Fibroblast of pulmonary artery (primary cell): ENCODE measurements at regions not wholly inside any gene's neighbourhood (a gene's known extent, or its start where the extent isn't known, plus 50 kb on each side); places are given as distances from the start of the nearest gene placed in this dataset.

Source experiments
- DNase-seq: peaks from one replicate; pipeline ENCODE4 v3.0.0-alpha.2; 2010; ENCODE audit warnings: low read depth
- H3K4me3 ChIP-seq: replicated peaks from 2 replicates; pipeline ENCODE4 v1.5.1; 2011; ENCODE audit warnings: low read depth, mild to moderate bottlenecking, control low read depth, low read length, moderate library complexity
- TF ChIP-seq, protein P1 (sequence below): IDR thresholded peaks from 2 replicates; pipeline ENCODE4 v1.5.1; 2011; ENCODE audit warnings: mild to moderate bottlenecking, control low read depth, low read length, inconsistent platforms; ENCODE audit errors: missing control alignments

DNA sequence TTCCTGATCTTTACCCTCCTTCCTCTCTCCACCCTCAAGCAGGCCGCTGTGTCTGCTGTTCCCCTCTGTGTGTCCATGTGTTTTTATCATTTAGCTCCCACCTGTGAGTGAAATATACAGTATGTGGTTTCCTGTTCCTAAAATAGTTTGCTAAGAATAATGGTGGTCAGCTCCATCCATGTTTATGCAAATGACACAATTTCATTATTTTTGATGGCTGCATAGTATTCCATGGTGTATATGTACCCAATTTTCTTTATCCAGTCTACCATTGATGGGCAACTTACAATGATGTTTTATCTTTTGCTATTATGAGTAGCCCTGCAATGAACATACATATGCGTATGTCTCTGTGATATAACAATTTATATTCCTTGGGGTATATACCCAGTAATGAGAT is 133.4 kb upstream of the RGS18 start:
- H3K4me3 ChIP-seq = no peak overlapping the region
- TF ChIP-seq, protein P1, sequence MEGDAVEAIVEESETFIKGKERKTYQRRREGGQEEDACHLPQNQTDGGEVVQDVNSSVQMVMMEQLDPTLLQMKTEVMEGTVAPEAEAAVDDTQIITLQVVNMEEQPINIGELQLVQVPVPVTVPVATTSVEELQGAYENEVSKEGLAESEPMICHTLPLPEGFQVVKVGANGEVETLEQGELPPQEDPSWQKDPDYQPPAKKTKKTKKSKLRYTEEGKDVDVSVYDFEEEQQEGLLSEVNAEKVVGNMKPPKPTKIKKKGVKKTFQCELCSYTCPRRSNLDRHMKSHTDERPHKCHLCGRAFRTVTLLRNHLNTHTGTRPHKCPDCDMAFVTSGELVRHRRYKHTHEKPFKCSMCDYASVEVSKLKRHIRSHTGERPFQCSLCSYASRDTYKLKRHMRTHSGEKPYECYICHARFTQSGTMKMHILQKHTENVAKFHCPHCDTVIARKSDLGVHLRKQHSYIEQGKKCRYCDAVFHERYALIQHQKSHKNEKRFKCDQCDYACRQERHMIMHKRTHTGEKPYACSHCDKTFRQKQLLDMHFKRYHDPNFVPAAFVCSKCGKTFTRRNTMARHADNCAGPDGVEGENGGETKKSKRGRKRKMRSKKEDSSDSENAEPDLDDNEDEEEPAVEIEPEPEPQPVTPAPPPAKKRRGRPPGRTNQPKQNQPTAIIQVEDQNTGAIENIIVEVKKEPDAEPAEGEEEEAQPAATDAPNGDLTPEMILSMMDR = no peak
- no peak for DNase-seq

DNA sequence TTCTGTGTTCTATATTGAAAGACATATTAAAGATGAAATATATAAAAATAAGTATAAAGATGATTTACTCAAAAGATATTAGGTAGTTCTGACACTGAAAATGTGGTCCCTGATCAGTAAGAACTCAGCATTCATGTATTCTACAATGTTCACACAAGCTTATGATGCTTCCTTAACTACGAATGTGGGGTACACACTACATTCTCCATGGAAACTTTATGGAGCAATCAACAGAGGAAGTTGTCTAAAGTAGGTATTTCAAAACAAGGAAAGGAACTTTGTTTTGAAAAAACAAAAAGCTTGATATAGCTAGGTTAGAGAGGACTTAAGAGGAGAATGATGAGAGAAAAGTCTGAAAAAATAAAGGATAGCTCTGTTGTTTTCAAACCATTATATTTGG is 119.7 kb upstream of the RGS18 start:
- peak; percentile 10 for DNase-seq
- no peak overlapping the region for H3K4me3 ChIP-seq
- TF ChIP-seq, protein P1 = no peak

DNA sequence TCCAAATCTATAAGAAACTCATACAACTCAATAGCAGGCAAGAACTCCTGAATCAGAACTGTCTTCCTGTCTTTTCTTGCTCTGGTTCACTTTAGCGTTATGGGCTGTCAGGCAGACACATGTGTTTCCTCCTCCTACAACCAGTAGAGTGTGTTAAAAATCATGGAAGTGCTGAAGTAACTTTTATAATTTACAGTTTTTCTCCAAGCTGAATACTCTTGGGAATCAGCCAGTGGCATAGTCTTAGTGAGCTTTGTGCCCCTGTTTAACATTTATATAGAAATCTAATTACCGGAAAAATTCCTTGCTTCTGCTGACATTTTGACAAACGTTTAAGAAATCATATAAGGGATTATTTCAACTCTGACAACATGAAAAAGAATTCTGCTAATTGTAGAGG is 113.1 kb upstream of the RGS18 start:
- peak; percentile 3 for DNase-seq
- TF ChIP-seq, protein P1 = no peak
- no peak overlapping the region for H3K4me3 ChIP-seq

GRCh38 chr1:192053531-192053971 is 104.7 kb upstream of the RGS18 start:
- H3K4me3 ChIP-seq = no peak overlapping the region
- peak; percentile 7 for DNase-seq
- TF ChIP-seq, protein P1 = no peak

GRCh38 chr1:192057766-192058165 is 100.5 kb upstream of the RGS18 start:
- no peak overlapping the region for H3K4me3 ChIP-seq
- DNase-seq = no peak
- TF ChIP-seq, protein P1 = no peak

GRCh38 chr1:192059407-192059806 is 98.9 kb upstream of the RGS18 start:
- TF ChIP-seq, protein P1 = no peak
- DNase-seq = no peak
- H3K4me3 ChIP-seq = no peak overlapping the region

DNA sequence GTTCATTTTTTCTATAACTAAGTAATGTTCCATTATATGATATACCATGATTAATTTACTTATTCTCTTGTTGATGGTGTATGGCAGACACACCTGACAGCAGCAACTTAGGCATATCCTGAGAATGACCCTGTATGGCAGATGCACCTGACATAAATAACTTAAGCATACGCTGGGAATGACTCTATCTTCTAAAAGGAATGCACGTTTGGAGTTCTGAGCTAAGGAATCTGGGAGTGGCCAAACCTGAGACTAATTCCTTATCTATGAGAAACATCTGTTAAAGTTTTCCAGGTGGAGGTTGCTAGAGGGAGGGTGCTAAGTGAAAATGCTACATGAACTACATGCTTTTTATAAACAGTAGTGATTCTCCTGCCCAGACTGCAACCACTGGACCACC is 96.7 kb upstream of the RGS18 start:
- no peak overlapping the region for H3K4me3 ChIP-seq

More for the DNA sequence above, 96.7 kb upstream of the RGS18 start:
- TF ChIP-seq, protein P1 = no peak
- DNase-seq = no peak
